Body of pancreas (tissue), 4 donors: ENCODE measurements at regions not wholly inside any gene's neighbourhood (a gene's known extent, or its start where the extent isn't known, plus 50 kb on each side); places are given as distances from the start of the nearest gene placed in this dataset.

ENCODE experiments used
- POLR2A ChIP-seq, 3 donors: fragments of 450-650 bp; IDR thresholded peaks; one replicate each; pipeline ENCODE4 v1.6.1; 2016; ENCODE audit warnings: antibody characterized with exemption in 3 of 3, mild to moderate bottlenecking in 2 of 3
- TF ChIP-seq, protein P1 (sequence below), 7 experiments: fragments of 450-650 bp in 4 of 7; fragments of 200-600 bp in 3 of 7; sonication (generic) in 3 of 7; IDR thresholded peaks; one replicate each; pipeline ENCODE4 v1.5.1; 2016 to 2019; ENCODE audit warnings: antibody characterized with exemption in 7 of 7

DNA sequence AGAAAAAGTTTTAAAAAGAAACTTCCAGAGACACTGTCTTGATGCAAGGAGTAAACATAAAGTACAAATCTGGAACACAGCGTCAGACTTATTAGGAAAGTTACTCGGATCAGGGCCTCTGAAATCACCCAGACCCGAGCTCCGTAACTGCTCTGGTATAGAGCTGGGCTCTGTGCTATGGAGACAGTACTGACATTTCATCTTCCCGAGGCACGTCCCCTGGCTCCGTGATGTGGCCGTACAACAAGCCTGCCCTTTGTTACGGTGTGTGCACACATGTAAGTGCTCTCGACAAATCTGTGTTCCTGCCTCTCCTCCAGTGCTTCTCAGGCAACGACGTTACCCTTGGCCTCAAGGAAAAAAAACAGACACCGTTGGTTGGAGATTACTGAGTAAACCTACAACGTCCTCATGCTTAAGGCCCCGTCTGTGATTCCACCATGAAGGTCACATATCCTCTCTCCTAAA, 107.0 kb upstream of the IRF2BP2 start:
- TF ChIP-seq POLR2A (IDR thresholded peaks at IDR 0.05) = no peak
- TF ChIP-seq, protein P1, sequence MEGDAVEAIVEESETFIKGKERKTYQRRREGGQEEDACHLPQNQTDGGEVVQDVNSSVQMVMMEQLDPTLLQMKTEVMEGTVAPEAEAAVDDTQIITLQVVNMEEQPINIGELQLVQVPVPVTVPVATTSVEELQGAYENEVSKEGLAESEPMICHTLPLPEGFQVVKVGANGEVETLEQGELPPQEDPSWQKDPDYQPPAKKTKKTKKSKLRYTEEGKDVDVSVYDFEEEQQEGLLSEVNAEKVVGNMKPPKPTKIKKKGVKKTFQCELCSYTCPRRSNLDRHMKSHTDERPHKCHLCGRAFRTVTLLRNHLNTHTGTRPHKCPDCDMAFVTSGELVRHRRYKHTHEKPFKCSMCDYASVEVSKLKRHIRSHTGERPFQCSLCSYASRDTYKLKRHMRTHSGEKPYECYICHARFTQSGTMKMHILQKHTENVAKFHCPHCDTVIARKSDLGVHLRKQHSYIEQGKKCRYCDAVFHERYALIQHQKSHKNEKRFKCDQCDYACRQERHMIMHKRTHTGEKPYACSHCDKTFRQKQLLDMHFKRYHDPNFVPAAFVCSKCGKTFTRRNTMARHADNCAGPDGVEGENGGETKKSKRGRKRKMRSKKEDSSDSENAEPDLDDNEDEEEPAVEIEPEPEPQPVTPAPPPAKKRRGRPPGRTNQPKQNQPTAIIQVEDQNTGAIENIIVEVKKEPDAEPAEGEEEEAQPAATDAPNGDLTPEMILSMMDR (IDR thresholded peaks at IDR 0.05) = no peak
